GM10248 (cell line): ENCODE measurements at regions not wholly inside any gene's neighbourhood (a gene's known extent, or its start where the extent isn't known, plus 50 kb on each side); places are given as distances from the start of the nearest gene placed in this dataset.

Experiments used
- CTCF ChIA-PET: fragments of 300-600 bp; sonication (Branson Sonifier 250); formaldehyde crosslinking; extraction: SDS; loops from one replicate; lab custom pipeline; 2021; ENCODE audit warnings: antibody characterized with exemption; lab: Yijun Ruan, JAX
- POLR2A ChIA-PET: fragments of 350-650 bp; sonication (Branson Sonifier 250); formaldehyde crosslinking; extraction: SDS; loops from one replicate; lab custom pipeline; 2020; ENCODE audit warnings: antibody characterized with exemption; lab: Yijun Ruan, JAX
- DNase-seq: peaks from one replicate; pipeline ENCODE4 v3.0.0; 2012; ENCODE audit errors: extremely low spot score
- TF ChIP-seq, protein P1 (sequence below): IDR thresholded peaks from 2 replicates; pipeline ENCODE4 v1.5.1; 2012; ENCODE audit warnings: mild to moderate bottlenecking, low read depth; ENCODE audit errors: extremely low read depth, missing control alignments, control extremely low read depth

DNA sequence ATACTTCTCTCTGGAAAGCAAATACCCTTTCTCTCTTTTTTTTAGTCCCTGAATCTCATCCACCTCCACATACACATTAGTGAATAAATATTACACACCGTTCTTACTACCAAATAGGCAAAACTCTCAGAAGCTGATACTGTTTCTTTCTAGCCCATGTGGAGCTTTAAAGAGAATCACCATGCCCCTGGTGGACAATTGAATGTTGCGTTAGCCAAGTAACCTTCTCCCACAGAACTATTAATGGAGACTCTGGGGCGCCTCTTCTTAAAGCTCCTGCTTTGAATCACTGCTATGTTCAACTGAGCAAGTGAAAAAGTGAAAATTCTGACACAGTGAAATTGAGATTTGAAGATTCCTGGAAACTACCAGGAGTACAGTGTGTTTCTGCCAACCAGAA, 522.8 kb upstream of the CDH7 start:
- ChIA-PET CTCF (interaction anchor here (1.5 to 1.8 kb wide), 2 partner anchors 10 to 16 kb away, joined by 6 read pairs; no protein-coding TSS in a partner anchor), POLR2A (no interaction called here)
- TF ChIP-seq, protein P1, sequence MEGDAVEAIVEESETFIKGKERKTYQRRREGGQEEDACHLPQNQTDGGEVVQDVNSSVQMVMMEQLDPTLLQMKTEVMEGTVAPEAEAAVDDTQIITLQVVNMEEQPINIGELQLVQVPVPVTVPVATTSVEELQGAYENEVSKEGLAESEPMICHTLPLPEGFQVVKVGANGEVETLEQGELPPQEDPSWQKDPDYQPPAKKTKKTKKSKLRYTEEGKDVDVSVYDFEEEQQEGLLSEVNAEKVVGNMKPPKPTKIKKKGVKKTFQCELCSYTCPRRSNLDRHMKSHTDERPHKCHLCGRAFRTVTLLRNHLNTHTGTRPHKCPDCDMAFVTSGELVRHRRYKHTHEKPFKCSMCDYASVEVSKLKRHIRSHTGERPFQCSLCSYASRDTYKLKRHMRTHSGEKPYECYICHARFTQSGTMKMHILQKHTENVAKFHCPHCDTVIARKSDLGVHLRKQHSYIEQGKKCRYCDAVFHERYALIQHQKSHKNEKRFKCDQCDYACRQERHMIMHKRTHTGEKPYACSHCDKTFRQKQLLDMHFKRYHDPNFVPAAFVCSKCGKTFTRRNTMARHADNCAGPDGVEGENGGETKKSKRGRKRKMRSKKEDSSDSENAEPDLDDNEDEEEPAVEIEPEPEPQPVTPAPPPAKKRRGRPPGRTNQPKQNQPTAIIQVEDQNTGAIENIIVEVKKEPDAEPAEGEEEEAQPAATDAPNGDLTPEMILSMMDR, result no peak
- DNase-seq, result no peak

- CTCF ChIA-PET, result interaction anchor here (1.2 kb wide), 1 partner anchor 16 kb away, joined by 3 read pairs; no protein-coding TSS in a partner anchor
- TF ChIP-seq, protein P1, result no peak
Observed at GRCh38 chr18:65221736-65222135, 529.1 kb upstream of the CDH7 start.

GRCh38 chr18:65221115-65221514, 529.7 kb upstream of the CDH7 start:
- TF ChIP-seq, protein P1, result no peak
- ChIA-PET POLR2A (no interaction called here), CTCF (no interaction called here)
- no peak for DNase-seq

More at GRCh38 chr18:65221736-65222135, 529.1 kb upstream of the CDH7 start:
- POLR2A ChIA-PET, result no interaction called here
- DNase-seq, result no peak

DNA sequence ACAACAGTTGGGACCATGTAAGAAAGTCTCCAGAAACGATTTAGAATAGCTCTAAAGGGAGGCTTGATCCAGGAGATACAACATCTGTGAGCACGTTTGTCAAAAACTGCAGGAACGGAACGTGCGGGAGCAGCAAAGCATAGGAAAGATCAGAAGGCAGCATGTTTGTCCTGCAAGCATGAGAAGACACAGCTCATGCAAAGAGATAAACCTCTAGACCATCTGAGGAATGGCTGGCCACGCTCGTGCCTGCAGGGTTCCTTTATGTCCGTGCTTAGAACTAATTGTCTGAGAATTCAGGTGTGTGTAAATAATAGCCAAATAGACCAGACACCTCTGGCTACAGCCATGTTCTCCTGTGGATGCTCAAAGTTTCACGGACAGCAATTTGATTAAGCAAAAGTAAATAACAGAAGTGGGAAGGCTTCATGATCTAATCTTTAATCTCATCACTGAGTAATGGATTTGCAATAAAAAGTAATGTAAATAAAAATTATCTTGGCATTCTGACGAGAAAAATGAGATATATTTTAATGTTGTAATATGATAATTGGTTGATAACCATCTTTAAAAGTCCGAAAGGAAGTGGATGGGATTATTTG, 534.8 kb upstream of the CDH7 start:
- no peak for DNase-seq
- ChIA-PET POLR2A (no interaction called here), CTCF (no interaction called here)
- TF ChIP-seq, protein P1, result no peak

DNA sequence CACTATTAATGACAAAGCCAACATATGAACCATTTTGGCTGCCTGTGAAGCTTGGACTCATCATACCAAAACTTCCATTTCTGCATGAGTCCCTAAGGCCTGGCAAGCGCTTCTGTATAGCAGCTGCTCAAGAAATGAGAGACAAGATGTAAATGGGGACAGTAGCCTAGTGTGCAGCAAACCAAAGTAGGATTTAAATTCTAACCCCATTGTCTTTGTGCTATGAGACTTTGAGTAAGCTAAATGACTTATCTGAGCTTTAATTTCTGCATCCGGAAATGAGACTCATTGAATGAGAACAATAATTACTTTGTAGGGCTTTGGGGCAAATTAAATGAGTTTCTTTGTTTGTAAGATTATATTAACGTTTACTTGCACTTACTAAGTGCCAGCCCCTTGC, 536.4 kb upstream of the CDH7 start:
- TF ChIP-seq, protein P1, result no peak
- ChIA-PET CTCF (interaction anchor here (1.1 kb wide), 1 partner anchor 69 kb away, joined by 3 read pairs; no protein-coding TSS in a partner anchor), POLR2A (no interaction called here)
- no peak for DNase-seq

GRCh38 chr18:65206551-65207260, 544.1 kb upstream of the CDH7 start:
- POLR2A ChIA-PET, result no interaction called here
- CTCF ChIA-PET, result interaction anchor here (0.9 to 1.3 kb wide), 3 partner anchors 12 to 1288 kb away, joined by 3 to 4 read pairs (median 3); no protein-coding TSS in a partner anchor
- no peak for DNase-seq
- TF ChIP-seq, protein P1, result no peak
